HG03442 (cell line): ENCODE measurements at regions not wholly inside any gene's neighbourhood (a gene's known extent, or its start where the extent isn't known, plus 50 kb on each side); places are given as distances from the start of the nearest gene placed in this dataset.
"Not testable (repeated sequence)": the region's sequence is repeated elsewhere in the genome, so short reads cannot be mapped to it uniquely, and the experiment has no call there.

Experiments
- ATAC-seq: cut with Tn5 transposase; IDR thresholded peaks from one replicate; pipeline ENCODE4 v1.9.1; 2021; ENCODE audit warnings: mild to moderate bottlenecking, moderate library complexity; ENCODE audit not compliant: unreplicated experiment

GRCh38 chr17:21780919-21781665, 88.8 kb downstream of the KCNJ18 start:
- ATAC-seq = not testable (repeated sequence)

GRCh38 chr17:21781666-21782024, 89.3 kb downstream of the KCNJ18 start:
- ATAC-seq = not testable (repeated sequence)

GRCh38 chr17:21782107-21782506, 89.8 kb downstream of the KCNJ18 start:
- ATAC-seq = not testable (repeated sequence)

GRCh38 chr17:21782604-21783003, 90.3 kb downstream of the KCNJ18 start:
- not testable (repeated sequence) for ATAC-seq

- ATAC-seq = not testable (repeated sequence)
These were observed 90.7 kb downstream of the KCNJ18 start for GRCh38 chr17:21783017-21783416.

- not testable (repeated sequence) for ATAC-seq
These were observed 121.9 kb downstream of the KCNJ18 start for GRCh38 chr17:21814272-21814671.

GRCh38 chr17:21814776-21815175, 122.5 kb downstream of the KCNJ18 start:
- ATAC-seq = no peak

GRCh38 chr17:21815352-21816063, 123.2 kb downstream of the KCNJ18 start:
- no peak for ATAC-seq

- no peak for ATAC-seq
These were observed 124.6 kb downstream of the KCNJ18 start for GRCh38 chr17:21816592-21817567.

- ATAC-seq = no peak
These were observed 125.6 kb downstream of the KCNJ18 start for GRCh38 chr17:21817791-21818364.

- no peak for ATAC-seq
These were observed 130.8 kb downstream of the KCNJ18 start for GRCh38 chr17:21823090-21823489.

GRCh38 chr17:21823643-21824042, 131.3 kb downstream of the KCNJ18 start:
- no peak for ATAC-seq

- ATAC-seq = no peak
These were observed 149.5 kb downstream of the KCNJ18 start for GRCh38 chr17:21841839-21842238.

- ATAC-seq = no peak
These were observed 150.3 kb downstream of the KCNJ18 start for GRCh38 chr17:21842332-21843317.

- ATAC-seq = no peak
These were observed 151.1 kb downstream of the KCNJ18 start for GRCh38 chr17:21843318-21843865.

GRCh38 chr17:21843951-21844590, 151.7 kb downstream of the KCNJ18 start:
- no peak for ATAC-seq

GRCh38 chr17:21848510-21848909, 156.2 kb downstream of the KCNJ18 start:
- ATAC-seq = not testable (repeated sequence)

GRCh38 chr17:21849030-21849429, 156.7 kb downstream of the KCNJ18 start:
- not testable (repeated sequence) for ATAC-seq

- not testable (repeated sequence) for ATAC-seq
These were observed 158.3 kb downstream of the KCNJ18 start for GRCh38 chr17:21850614-21851013.
